Lower leg skin (tissue), 3 donors: ENCODE measurements at regions not wholly inside any gene's neighbourhood (a gene's known extent, or its start where the extent isn't known, plus 50 kb on each side); places are given as distances from the start of the nearest gene placed in this dataset.

ENCODE experiments used
- CTCF ChIP-seq, 3 donors: fragments of 450-650 bp; IDR thresholded peaks; one replicate each; pipeline ENCODE4 v1.5.1; 2016; ENCODE audit warnings: antibody characterized with exemption in 3 of 3, mild to moderate bottlenecking in 3 of 3, moderate library complexity in 2 of 3
- POLR2A ChIP-seq, 2 donors: fragments of 450-650 bp; IDR thresholded peaks; one replicate each; pipeline ENCODE4 v1.6.1; 2016 to 2017; ENCODE audit warnings: antibody characterized with exemption in 2 of 2, mild to moderate bottlenecking in 1 of 2, moderate library complexity in 1 of 2

- TF ChIP-seq CTCF (IDR thresholded peaks at IDR 0.05) = no peak
- TF ChIP-seq POLR2A (IDR thresholded peaks at IDR 0.05) = no peak
Observed at GRCh38 chr6:56851541-56852259, 103.2 kb upstream of the BEND6 start.
